ENCODE measurements at regions not wholly inside any gene's neighbourhood (a gene's known extent, or its start where the extent isn't known, plus 50 kb on each side); places are given as distances from the start of the nearest gene placed in this dataset.

- TF ChIP-seq CTCF (IDR thresholded peaks at IDR 0.05), result no peak
- no peak for TF ChIP-seq POLR2A (IDR thresholded peaks at IDR 0.05)
- no peak for TF ChIP-seq EP300 (IDR thresholded peaks at IDR 0.05)
These were observed 186.6 kb upstream of the FOXQ1 start for GRCh38 chr6:1125297-1125696.

All from tibial nerve (tissue), 4 donors.